Ovary (tissue), 3 donors: ENCODE measurements at regions not wholly inside any gene's neighbourhood (a gene's known extent, or its start where the extent isn't known, plus 50 kb on each side); places are given as distances from the start of the nearest gene placed in this dataset.

Source experiments
- EP300 ChIP-seq: sonication (generic); formaldehyde crosslinking; IDR thresholded peaks from one replicate; pipeline ENCODE4 v1.6.1; 2017; ENCODE audit warnings: antibody characterized with exemption
- POLR2A ChIP-seq: fragments of 450-650 bp; IDR thresholded peaks from one replicate; pipeline ENCODE4 v1.6.1; 2017; ENCODE audit warnings: antibody characterized with exemption, mild to moderate bottlenecking, moderate library complexity
- TF ChIP-seq, protein P1 (sequence below), 3 donors: fragments of 450-650 bp in 2 of 3; fragments of 200-600 bp in 1 of 3; IDR thresholded peaks; one replicate each; pipeline versions ENCODE4 v1.5.1 to v1.8.0; 2016 to 2022; ENCODE audit warnings: antibody characterized with exemption in 3 of 3, mild to moderate bottlenecking in 1 of 3
- donor health status: DM: no; HTN: no; CAD: no.

DNA sequence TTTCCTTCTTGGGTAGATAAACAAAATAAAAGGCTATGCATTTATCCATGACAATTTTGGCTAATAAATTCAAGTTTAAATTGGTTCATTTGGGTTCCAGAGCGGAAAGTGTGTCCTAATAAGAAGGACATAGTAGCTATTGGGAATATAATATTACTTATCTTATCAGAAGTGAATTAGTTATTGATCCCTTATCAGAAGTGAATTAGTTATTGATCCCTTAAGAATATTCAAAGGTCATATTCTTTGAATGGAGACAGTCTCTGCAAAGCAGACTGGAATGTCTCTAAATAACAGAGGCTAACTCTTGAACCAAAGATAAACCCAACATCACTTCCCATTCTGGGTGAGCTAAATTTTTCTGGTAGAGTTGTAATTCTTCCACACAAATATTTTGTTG is 290.7 kb upstream of the BCHE start:
- TF ChIP-seq POLR2A (no peak), EP300 (no peak)
- TF ChIP-seq, protein P1, sequence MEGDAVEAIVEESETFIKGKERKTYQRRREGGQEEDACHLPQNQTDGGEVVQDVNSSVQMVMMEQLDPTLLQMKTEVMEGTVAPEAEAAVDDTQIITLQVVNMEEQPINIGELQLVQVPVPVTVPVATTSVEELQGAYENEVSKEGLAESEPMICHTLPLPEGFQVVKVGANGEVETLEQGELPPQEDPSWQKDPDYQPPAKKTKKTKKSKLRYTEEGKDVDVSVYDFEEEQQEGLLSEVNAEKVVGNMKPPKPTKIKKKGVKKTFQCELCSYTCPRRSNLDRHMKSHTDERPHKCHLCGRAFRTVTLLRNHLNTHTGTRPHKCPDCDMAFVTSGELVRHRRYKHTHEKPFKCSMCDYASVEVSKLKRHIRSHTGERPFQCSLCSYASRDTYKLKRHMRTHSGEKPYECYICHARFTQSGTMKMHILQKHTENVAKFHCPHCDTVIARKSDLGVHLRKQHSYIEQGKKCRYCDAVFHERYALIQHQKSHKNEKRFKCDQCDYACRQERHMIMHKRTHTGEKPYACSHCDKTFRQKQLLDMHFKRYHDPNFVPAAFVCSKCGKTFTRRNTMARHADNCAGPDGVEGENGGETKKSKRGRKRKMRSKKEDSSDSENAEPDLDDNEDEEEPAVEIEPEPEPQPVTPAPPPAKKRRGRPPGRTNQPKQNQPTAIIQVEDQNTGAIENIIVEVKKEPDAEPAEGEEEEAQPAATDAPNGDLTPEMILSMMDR (IDR thresholded peaks at IDR 0.05) = no peak
